ENCODE measurements at regions not wholly inside any gene's neighbourhood (a gene's known extent, or its start where the extent isn't known, plus 50 kb on each side); places are given as distances from the start of the nearest gene placed in this dataset.

GRCh38 chr5:6321078-6321477, 57.3 kb downstream of the MED10 start:
- DNase-seq (ENCODE audit: extremely low spot score, unreplicated experiment) = no peak
- no peaks in the 10 kb centered on the region for H3K9me3 Mint-ChIP-seq
- no peaks in the 10 kb centered on the region for H3K4me1 Mint-ChIP-seq (ENCODE audit: unreplicated experiment)
- TF ChIP-seq, protein P1, sequence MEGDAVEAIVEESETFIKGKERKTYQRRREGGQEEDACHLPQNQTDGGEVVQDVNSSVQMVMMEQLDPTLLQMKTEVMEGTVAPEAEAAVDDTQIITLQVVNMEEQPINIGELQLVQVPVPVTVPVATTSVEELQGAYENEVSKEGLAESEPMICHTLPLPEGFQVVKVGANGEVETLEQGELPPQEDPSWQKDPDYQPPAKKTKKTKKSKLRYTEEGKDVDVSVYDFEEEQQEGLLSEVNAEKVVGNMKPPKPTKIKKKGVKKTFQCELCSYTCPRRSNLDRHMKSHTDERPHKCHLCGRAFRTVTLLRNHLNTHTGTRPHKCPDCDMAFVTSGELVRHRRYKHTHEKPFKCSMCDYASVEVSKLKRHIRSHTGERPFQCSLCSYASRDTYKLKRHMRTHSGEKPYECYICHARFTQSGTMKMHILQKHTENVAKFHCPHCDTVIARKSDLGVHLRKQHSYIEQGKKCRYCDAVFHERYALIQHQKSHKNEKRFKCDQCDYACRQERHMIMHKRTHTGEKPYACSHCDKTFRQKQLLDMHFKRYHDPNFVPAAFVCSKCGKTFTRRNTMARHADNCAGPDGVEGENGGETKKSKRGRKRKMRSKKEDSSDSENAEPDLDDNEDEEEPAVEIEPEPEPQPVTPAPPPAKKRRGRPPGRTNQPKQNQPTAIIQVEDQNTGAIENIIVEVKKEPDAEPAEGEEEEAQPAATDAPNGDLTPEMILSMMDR (conservative IDR thresholded peaks at IDR 0.05) = no peak
- no peaks in the 10 kb centered on the region for H3K36me3 Mint-ChIP-seq
- no peak overlapping the region for H3K4me3 Mint-ChIP-seq
- peaks cover 36% of the 10 kb centered on the region for H3K27me3 Mint-ChIP-seq
- no peak overlapping the region for H3K27ac Mint-ChIP-seq

DNA sequence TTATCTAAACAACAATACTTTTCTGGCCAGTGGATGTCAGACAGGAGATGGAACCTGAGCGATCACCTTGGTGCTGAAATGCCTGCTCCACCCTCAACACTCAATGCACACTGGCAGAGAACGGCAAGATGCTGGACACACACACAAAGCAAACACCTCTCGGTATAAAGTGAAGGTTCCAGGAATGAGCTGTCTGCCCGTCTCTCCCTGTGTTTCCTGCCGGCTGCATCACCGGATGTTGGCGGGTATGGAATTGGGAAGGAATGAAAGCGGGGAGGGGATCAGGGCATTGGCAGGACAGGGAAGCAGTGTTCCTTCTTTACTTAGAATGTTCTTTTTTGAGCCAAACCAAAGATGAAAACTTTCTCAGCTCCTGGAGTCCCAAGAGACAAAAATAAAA, 59.2 kb downstream of the MED10 start:
- DNase-seq (ENCODE audit: extremely low spot score, unreplicated experiment) = no peak
- Mint-ChIP-seq H3K9me3 (no peaks in the 10 kb centered on the region), H3K27me3 (peaks cover 37% of the 10 kb centered on the region), H3K36me3 (no peaks in the 10 kb centered on the region), H3K4me3 (no peak overlapping the region), H3K27ac (no peak overlapping the region), H3K4me1 (ENCODE audit: unreplicated experiment) (no peaks in the 10 kb centered on the region)
- TF ChIP-seq, protein P1 (conservative IDR thresholded peaks at IDR 0.05) = no peak

- Mint-ChIP-seq H3K27me3 (peaks cover 40% of the 10 kb centered on the region), H3K4me3 (no peak overlapping the region)
- TF ChIP-seq, protein P1 (conservative IDR thresholded peaks at IDR 0.05) = no peak
Measured at GRCh38 chr5:6317116-6317798, 61.1 kb downstream of the MED10 start.

GRCh38 chr5:6315580-6315979, 62.8 kb downstream of the MED10 start:
- H3K36me3 Mint-ChIP-seq = no peaks in the 10 kb centered on the region
- H3K4me1 Mint-ChIP-seq (ENCODE audit: unreplicated experiment) = no peaks in the 10 kb centered on the region
- peaks cover 49% of the 10 kb centered on the region for H3K27me3 Mint-ChIP-seq
- TF ChIP-seq, protein P1 (conservative IDR thresholded peaks at IDR 0.05) = no peak
- H3K27ac Mint-ChIP-seq = no peak overlapping the region
- H3K4me3 Mint-ChIP-seq = no peak overlapping the region
- no peak for DNase-seq (ENCODE audit: extremely low spot score, unreplicated experiment)
- no peaks in the 10 kb centered on the region for H3K9me3 Mint-ChIP-seq

More at GRCh38 chr5:6317116-6317798, 61.1 kb downstream of the MED10 start:
- no peaks in the 10 kb centered on the region for H3K9me3 Mint-ChIP-seq
- no peaks in the 10 kb centered on the region for H3K36me3 Mint-ChIP-seq
- no peak overlapping the region for H3K27ac Mint-ChIP-seq
- DNase-seq (ENCODE audit: extremely low spot score, unreplicated experiment) = no peak
- no peaks in the 10 kb centered on the region for H3K4me1 Mint-ChIP-seq (ENCODE audit: unreplicated experiment)

DNA sequence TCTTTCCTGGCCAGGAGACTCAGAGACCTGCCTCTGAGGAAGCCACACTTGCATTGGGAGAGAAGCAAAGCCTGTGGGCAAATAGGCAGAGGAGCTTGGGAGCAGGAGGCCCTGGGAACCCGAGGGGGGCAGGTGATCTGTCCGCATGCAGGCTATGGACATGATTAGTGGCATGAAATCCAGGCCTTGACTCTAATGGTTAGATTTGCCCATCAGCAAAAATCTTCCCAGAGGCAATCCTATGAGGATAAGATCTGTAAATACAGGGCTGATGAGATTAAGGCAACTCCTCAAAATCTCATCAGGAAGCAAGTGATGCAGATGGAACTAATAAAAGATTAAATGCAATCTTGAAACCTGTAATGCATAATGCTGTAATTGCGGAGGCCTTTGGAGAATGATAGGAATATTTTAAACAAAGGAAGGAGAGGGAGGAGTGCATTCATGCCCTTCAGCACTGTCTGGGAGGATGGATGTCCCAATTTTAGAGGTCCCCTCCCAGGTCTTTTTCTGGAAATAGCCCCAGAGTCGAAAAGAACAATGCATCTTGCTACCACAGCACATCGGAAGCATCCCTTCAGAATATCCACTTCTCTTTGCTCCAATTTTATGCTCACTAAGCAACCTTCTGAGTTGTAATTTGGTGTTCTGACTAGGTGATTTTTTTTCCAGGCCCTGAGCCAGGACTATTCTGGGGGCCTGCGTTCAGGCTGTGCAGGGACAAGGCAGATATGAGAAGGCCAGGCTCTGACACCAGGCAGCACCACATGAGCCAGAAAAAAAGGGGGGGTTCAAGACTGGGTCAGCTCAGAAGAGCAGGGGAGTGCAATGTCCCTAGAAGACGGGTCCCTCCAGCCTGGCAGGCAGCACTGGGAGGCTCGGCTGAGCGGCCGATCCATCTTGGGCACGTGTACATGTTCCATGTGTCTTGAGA, 66.5 kb downstream of the MED10 start:
- Mint-ChIP-seq H3K9me3 (no peaks in the 10 kb centered on the region), H3K27ac (no peak overlapping the region), H3K36me3 (no peaks in the 10 kb centered on the region), H3K4me3 (no peak overlapping the region), H3K4me1 (ENCODE audit: unreplicated experiment) (no peaks in the 10 kb centered on the region), H3K27me3 (peaks cover 42% of the 10 kb centered on the region)
- TF ChIP-seq, protein P1 (conservative IDR thresholded peaks at IDR 0.05) = no peak
- no peak for DNase-seq (ENCODE audit: extremely low spot score, unreplicated experiment)
